Cardiac fibroblast (primary cell): ENCODE measurements at regions not wholly inside any gene's neighbourhood (a gene's known extent, or its start where the extent isn't known, plus 50 kb on each side); places are given as distances from the start of the nearest gene placed in this dataset.

ENCODE experiments used
- DNase-seq, 2 donors: peaks; one replicate each; pipeline versions ENCODE4 v3.0.0 to v3.0.0-alpha.2; 2010; ENCODE audit warnings: low read depth in 2 of 2
- H3K4me3 ChIP-seq, 2 donors: replicated peaks in 1 of 2; 1 replicate in 1 of 2; 2 replicates in 1 of 2; pipeline ENCODE4 v1.5.1; 2011; ENCODE audit warnings: low read depth in 2 of 2, low read length in 2 of 2, mild to moderate bottlenecking in 2 of 2, moderate library complexity in 1 of 2
- TF ChIP-seq, protein P1 (sequence below): IDR thresholded peaks from one replicate; pipeline ENCODE4 v1.5.1; 2011; ENCODE audit warnings: low read depth, mild to moderate bottlenecking, low read length, inconsistent platforms

DNA sequence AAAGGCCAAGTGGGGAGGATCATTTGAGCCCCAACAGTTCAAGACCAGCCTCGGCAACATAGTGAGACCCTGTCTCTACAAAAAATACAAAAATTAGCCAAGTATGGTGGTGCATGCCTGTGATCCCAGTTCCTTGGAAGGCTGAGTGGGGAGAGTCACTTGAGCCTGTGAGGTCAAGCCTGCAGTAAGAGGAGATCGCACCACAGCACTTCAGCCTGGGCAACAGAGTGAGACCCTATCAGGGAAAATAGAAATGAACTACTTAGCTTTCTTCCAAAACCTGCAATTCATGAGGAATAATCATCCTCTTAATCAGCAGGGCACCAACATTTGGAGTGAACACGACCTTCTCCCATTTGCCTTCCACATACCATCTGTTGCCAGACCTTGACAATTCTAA, 96.1 kb downstream of the OR2K2 start:
- no peak overlapping the region for H3K4me3 ChIP-seq
- TF ChIP-seq, protein P1, sequence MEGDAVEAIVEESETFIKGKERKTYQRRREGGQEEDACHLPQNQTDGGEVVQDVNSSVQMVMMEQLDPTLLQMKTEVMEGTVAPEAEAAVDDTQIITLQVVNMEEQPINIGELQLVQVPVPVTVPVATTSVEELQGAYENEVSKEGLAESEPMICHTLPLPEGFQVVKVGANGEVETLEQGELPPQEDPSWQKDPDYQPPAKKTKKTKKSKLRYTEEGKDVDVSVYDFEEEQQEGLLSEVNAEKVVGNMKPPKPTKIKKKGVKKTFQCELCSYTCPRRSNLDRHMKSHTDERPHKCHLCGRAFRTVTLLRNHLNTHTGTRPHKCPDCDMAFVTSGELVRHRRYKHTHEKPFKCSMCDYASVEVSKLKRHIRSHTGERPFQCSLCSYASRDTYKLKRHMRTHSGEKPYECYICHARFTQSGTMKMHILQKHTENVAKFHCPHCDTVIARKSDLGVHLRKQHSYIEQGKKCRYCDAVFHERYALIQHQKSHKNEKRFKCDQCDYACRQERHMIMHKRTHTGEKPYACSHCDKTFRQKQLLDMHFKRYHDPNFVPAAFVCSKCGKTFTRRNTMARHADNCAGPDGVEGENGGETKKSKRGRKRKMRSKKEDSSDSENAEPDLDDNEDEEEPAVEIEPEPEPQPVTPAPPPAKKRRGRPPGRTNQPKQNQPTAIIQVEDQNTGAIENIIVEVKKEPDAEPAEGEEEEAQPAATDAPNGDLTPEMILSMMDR, result no peak
- no peak for DNase-seq

DNA sequence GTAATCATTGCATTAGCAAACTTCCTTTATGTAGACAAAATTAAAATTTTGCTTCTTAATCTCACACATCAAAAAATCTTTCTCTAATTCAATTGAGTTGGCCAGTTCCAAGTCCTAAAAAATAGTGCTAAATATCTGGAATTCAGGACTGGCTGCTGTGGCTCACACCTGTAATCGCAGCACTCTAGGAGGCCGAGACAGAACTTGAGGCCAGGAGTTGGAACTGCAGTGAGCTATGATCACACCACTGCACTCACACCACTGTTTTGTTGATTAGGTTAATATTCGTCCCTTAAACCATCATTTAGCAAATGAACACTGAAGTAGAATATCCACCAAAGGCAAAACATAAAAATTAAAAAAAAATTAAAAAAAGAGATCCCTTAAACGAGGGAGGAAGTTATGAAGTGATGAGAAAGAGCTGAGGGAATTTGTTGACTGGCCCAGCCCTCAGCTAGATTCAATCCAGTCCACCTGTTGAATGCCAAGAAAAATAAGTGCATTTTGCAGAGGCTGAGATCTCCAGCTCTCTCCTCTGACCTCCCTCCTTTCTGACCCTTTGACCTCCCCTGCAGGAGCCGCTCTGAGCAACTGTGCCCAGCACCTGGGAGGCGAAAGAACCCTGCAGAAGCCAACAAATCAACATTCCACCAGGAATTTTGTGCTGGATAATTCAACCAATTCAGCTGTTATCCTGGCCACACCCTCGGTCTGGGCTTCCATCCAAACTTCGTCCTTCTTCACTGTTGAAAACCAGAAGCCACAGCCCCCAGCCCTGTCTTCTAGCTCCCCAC, 96.8 kb downstream of the OR2K2 start:
- DNase-seq, result peak; percentile 3 to 4
- TF ChIP-seq, protein P1, result no peak

DNA sequence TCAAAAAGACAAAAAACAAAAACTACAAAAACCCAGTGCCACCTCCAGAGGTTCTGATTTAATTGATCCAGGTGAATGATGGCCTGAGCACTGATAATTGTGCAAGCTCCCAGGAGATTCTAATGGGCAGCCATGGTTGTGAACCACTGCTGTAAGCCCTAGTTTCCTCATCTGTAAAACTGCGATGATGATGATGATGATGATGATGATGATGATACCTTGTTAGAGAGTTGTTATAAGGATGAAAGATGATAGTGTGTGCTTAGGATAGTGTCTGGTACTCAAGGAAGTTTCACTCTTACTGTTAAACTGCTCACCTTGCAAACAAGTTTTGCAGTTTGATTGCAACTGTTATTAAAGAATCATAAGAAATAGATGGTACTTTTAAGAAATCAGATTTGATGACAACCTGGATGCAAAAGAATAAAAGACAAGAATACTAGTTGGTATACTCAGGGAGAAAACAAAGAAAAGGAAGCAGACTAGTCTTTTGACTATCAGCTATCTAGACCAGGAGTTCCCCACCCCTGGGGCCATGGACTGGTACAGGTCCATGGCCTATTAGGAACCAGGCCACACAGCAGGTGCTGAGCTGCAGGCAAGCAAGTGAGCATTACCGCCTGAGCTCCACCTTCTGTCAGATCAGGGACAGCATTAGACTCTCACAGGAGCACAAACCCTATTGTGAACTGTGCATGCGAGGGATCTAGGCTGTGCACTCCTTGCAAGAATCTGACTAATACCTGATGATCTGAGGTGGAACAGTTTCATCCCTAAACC, 98.0 kb downstream of the OR2K2 start:
- H3K4me3 ChIP-seq, result no peak overlapping the region
- DNase-seq, result no peak
- TF ChIP-seq, protein P1, result no peak

More for the DNA sequence above, 96.8 kb downstream of the OR2K2 start:
- H3K4me3 ChIP-seq, result no peak overlapping the region

DNA sequence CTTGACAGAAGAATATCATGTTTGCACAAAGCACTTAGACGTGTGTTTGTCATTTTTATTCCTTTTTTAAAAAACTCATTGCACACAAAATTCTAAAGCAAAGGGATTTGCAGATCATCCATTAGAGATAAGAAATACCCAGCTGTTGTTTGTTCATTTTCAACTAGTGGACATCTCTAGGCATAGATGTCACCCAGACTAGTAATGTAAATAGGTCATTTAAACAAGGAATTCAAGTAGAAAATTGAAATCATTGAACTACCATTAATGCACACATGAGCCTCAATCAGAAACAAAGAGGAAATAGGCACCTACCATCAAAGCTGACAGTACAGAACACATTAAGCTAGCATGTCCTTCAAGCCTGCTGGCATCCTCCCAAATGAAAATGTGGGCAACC, 107.3 kb downstream of the OR2K2 start:
- no peak overlapping the region for H3K4me3 ChIP-seq
- TF ChIP-seq, protein P1, result no peak
- no peak for DNase-seq

DNA sequence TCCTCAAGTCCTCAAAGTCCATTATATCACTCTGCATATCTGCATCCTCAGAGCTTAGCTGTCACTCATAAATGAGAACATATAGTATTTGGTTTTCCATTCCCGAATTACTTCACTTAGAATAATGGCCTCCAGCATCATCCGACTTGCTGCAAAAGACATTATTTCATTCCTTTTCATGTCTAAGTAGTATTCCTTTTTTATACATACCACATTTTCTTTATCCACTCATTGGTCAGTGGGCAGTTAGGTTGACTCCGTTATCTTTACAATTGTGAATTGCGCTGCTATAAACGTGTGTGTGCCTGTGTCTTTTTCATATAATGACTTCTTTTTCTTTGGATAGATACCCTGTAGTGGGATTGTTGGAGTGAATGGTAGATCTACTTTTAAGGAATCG, 117.2 kb downstream of the OR2K2 start:
- no peak overlapping the region for H3K4me3 ChIP-seq
- DNase-seq, result no peak
- TF ChIP-seq, protein P1, result no peak

DNA sequence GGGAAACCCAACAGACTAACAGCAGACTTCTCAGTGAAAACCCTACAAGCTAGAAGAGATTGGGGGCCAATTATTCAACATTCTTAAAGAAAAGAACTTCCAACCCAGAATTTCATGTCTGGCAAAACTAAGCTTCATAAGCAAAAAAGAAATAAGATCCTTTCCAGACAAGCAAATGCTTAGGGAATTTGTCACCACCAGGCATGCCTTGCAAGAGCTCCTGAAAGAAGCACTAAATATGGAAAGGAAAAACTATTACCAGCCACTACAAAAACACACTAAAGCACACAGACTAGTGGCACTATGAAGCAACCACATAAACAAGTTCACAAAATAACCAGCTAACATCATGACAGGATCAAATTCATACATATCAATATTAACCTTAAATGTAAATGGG, 131.1 kb downstream of the OR2K2 start:
- H3K4me3 ChIP-seq, result no peak overlapping the region
- TF ChIP-seq, protein P1, result no peak
- DNase-seq, result peak; percentile 4 to 46
